ENCODE measurements at regions not wholly inside any gene's neighbourhood (a gene's known extent, or its start where the extent isn't known, plus 50 kb on each side); places are given as distances from the start of the nearest gene placed in this dataset.

DNA sequence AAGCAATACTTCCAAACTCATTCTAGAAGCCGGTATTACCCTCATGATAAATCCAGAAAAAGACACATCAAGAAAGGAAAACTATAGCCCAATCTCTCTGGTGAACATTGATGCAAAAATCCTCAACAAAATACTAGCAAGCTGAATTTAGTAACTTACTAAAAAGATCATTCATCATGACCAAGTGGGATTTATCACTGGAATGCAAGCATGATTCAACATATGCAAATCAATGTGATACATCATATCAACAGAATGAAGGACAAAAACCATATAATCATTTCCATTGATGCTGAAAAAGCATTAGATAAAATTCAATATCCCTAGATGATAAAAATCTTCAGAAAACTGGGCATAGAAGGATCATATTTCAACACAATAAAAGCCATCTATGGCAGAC, 402.9 kb downstream of the TGFB2 start:
- Histone ChIP-seq H3K36me3 (replicated peaks in 1 of 2; ENCODE audit: control insufficient read depth in 1 of 2, insufficient read depth in 2 of 2, low read length in 2 of 2) (no peaks in the 10 kb centered on the region), H3K27me3 (ENCODE audit: control insufficient read depth in 2 of 2, insufficient read depth in 2 of 2, low read length in 2 of 2) (no peaks in the 10 kb centered on the region), H3K79me2 (ENCODE audit: insufficient read depth, low read length) (no peaks in the 10 kb centered on the region), H3K4me2 (replicated peaks; ENCODE audit: extremely low read depth, low read length, poor library complexity, severe bottlenecking) (no peak overlapping the region), H3K4me1 (ENCODE audit: control insufficient read depth in 1 of 2, insufficient read depth in 2 of 2, low read length in 2 of 2) (no peaks in the 10 kb centered on the region), H4K20me1 (ENCODE audit: insufficient read depth, low read length) (no peaks in the 10 kb centered on the region), H2AFZ (ENCODE audit: insufficient read depth, low read depth, low read length, poor library complexity, severe bottlenecking) (no peak overlapping the region), H3K4me3 (replicated peaks in 1 of 3; ENCODE audit: low read depth in 2 of 3, low read length in 3 of 3) (no peak overlapping the region), H3K9me3 (replicated peaks in 1 of 2; ENCODE audit: control insufficient read depth in 1 of 2, insufficient read depth in 1 of 2, low read length in 2 of 2) (peaks cover 36 to 48% of the 10 kb centered on the region in 2 donors), H3K9ac (ENCODE audit: insufficient read depth, low read length, poor library complexity, severe bottlenecking) (no peak overlapping the region), H3K27ac (ENCODE audit: low read depth in 1 of 2, low read length in 2 of 2) (no peak overlapping the region)
- TF ChIP-seq, protein P1, sequence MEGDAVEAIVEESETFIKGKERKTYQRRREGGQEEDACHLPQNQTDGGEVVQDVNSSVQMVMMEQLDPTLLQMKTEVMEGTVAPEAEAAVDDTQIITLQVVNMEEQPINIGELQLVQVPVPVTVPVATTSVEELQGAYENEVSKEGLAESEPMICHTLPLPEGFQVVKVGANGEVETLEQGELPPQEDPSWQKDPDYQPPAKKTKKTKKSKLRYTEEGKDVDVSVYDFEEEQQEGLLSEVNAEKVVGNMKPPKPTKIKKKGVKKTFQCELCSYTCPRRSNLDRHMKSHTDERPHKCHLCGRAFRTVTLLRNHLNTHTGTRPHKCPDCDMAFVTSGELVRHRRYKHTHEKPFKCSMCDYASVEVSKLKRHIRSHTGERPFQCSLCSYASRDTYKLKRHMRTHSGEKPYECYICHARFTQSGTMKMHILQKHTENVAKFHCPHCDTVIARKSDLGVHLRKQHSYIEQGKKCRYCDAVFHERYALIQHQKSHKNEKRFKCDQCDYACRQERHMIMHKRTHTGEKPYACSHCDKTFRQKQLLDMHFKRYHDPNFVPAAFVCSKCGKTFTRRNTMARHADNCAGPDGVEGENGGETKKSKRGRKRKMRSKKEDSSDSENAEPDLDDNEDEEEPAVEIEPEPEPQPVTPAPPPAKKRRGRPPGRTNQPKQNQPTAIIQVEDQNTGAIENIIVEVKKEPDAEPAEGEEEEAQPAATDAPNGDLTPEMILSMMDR (IDR thresholded peaks at IDR 0.05) = no peak
- no peaks in the 10 kb centered on the region for H3K36me3 Mint-ChIP-seq
- WGBS (ENCODE audit: insufficient coverage) = no CpG with 5 or more reads among the region's 1 CpG
- no peak overlapping the region for H3K4me3 Mint-ChIP-seq
- peaks cover 9 to 32% (median 25%) of the 10 kb centered on the region in 7 donors for H3K9me3 Mint-ChIP-seq
- H3K27me3 Mint-ChIP-seq (ENCODE audit: low read depth in 3 of 3) = peaks cover 0 to 2% (median 0%) of the 10 kb centered on the region in 3 donors
- H3K4me1 Mint-ChIP-seq = no peaks in the 10 kb centered on the region
- no peak overlapping the region for H3K27ac Mint-ChIP-seq
- DNase-seq = no peak
- intact Hi-C loops (cut with micrococcal nuclease) = no loop called here

- Histone ChIP-seq H3K4me2 (replicated peaks; ENCODE audit: extremely low read depth, low read length, poor library complexity, severe bottlenecking) (no peak overlapping the region), H4K20me1 (ENCODE audit: insufficient read depth, low read length) (no peaks in the 10 kb centered on the region), H3K36me3 (replicated peaks in 1 of 2; ENCODE audit: control insufficient read depth in 1 of 2, insufficient read depth in 2 of 2, low read length in 2 of 2) (no peaks in the 10 kb centered on the region), H3K27ac (ENCODE audit: low read depth in 1 of 2, low read length in 2 of 2) (no peak overlapping the region), H3K4me1 (ENCODE audit: control insufficient read depth in 1 of 2, insufficient read depth in 2 of 2, low read length in 2 of 2) (no peaks in the 10 kb centered on the region), H3K4me3 (replicated peaks in 1 of 3; ENCODE audit: low read depth in 2 of 3, low read length in 3 of 3) (no peak overlapping the region), H2AFZ (ENCODE audit: insufficient read depth, low read depth, low read length, poor library complexity, severe bottlenecking) (no peak overlapping the region), H3K27me3 (ENCODE audit: control insufficient read depth in 2 of 2, insufficient read depth in 2 of 2, low read length in 2 of 2) (no peaks in the 10 kb centered on the region), H3K9me3 (replicated peaks in 1 of 2; ENCODE audit: control insufficient read depth in 1 of 2, insufficient read depth in 1 of 2, low read length in 2 of 2) (peaks cover 51 to 57% of the 10 kb centered on the region in 2 donors), H3K9ac (ENCODE audit: insufficient read depth, low read length, poor library complexity, severe bottlenecking) (no peak overlapping the region), H3K79me2 (ENCODE audit: insufficient read depth, low read length) (no peaks in the 10 kb centered on the region)
- H3K9me3 Mint-ChIP-seq = peaks cover 3 to 33% (median 20%) of the 10 kb centered on the region in 7 donors
- no peak overlapping the region for H3K4me3 Mint-ChIP-seq
- intact Hi-C loops (cut with micrococcal nuclease) = no loop called here
- H3K27ac Mint-ChIP-seq = no peak overlapping the region
- whole genome bisulfite sequencing (ENCODE audit: insufficient coverage) = 91% methylated on average over 10 of the region's 16 CpGs
- no peak for DNase-seq
- peaks cover 0 to 2% (median 0%) of the 10 kb centered on the region in 3 donors for H3K27me3 Mint-ChIP-seq (ENCODE audit: low read depth in 3 of 3)
- no peaks in the 10 kb centered on the region for H3K36me3 Mint-ChIP-seq
- H3K4me1 Mint-ChIP-seq = no peaks in the 10 kb centered on the region
- TF ChIP-seq, protein P1 (IDR thresholded peaks at IDR 0.05) = no peak
Measured at GRCh38 chr1:218750216-218750970, 405.3 kb downstream of the TGFB2 start.
